ENCODE measurements at regions not wholly inside any gene's neighbourhood (a gene's known extent, or its start where the extent isn't known, plus 50 kb on each side); places are given as distances from the start of the nearest gene placed in this dataset.

GRCh38 chr1:88433556-88433955, 250.5 kb upstream of the PKN2 start:
- Histone ChIP-seq H3K4me3 (no peak overlapping the region), H3K36me3 (no peaks in the 10 kb centered on the region)
- intact Hi-C loops (cut with DNase I; ENCODE audit: low total_unique reads): no loop called here

GRCh38 chr1:88434836-88435235, 249.2 kb upstream of the PKN2 start:
- ATAC-seq (no peak), DNase-seq (no peak)
- Histone ChIP-seq H3K9me3 (peaks cover 0 to 11% (median 0%) of the 10 kb centered on the region in 3 donors), H3K4me1 (no peaks in the 10 kb centered on the region), H3K27ac (no peak overlapping the region), H3K27me3 (no peaks in the 10 kb centered on the region), H3K36me3 (no peaks in the 10 kb centered on the region), H3K4me3 (no peak overlapping the region)
- in situ Hi-C loops (cut with MboI; ENCODE audit: low sequenced_read_pairs in 4 of 4): no loop called here
- intact Hi-C loops (cut with DNase I; ENCODE audit: low total_unique reads): no loop called here
- TF ChIP-seq POLR2A (IDR thresholded peaks at IDR 0.05) (no peak), CTCF (IDR thresholded peaks at IDR 0.05 in 4 of 5, conservative IDR thresholded peaks at IDR 0.05 in 1 of 5) (no peak)

More at GRCh38 chr1:88433556-88433955, 250.5 kb upstream of the PKN2 start:
- Histone ChIP-seq H3K4me1 (no peaks in the 10 kb centered on the region), H3K27ac (no peak overlapping the region), H3K9me3 (peaks cover 0 to 11% (median 0%) of the 10 kb centered on the region in 3 donors), H3K27me3 (no peaks in the 10 kb centered on the region)
- TF ChIP-seq POLR2A (IDR thresholded peaks at IDR 0.05) (no peak), CTCF (IDR thresholded peaks at IDR 0.05 in 4 of 5, conservative IDR thresholded peaks at IDR 0.05 in 1 of 5) (no peak)
- ATAC-seq (no peak), DNase-seq (no peak)
- in situ Hi-C loops (cut with MboI; ENCODE audit: low sequenced_read_pairs in 4 of 4): no loop called here

- no peak for TF ChIP-seq POLR2A (IDR thresholded peaks at IDR 0.05)
- no peak for TF ChIP-seq CTCF (IDR thresholded peaks at IDR 0.05 in 4 of 5, conservative IDR thresholded peaks at IDR 0.05 in 1 of 5)
- no peak overlapping the region for H3K27ac ChIP-seq
- intact Hi-C loops (cut with DNase I; ENCODE audit: low total_unique reads) (no loop called here), in situ Hi-C loops (cut with MboI; ENCODE audit: low sequenced_read_pairs in 4 of 4) (no loop called here)
- H3K9me3 ChIP-seq: peaks cover 0 to 11% (median 0%) of the 10 kb centered on the region in 3 donors
- ATAC-seq (no peak), DNase-seq (no peak)
- H3K36me3 ChIP-seq: no peaks in the 10 kb centered on the region
- no peak overlapping the region for H3K4me3 ChIP-seq
- H3K4me1 ChIP-seq: no peaks in the 10 kb centered on the region
- H3K27me3 ChIP-seq: no peaks in the 10 kb centered on the region
Observed at GRCh38 chr1:88441022-88441421, 243.1 kb upstream of the PKN2 start.

GRCh38 chr1:88451856-88452255, 232.2 kb upstream of the PKN2 start:
- H3K27me3 ChIP-seq: no peaks in the 10 kb centered on the region
- no peak for ATAC-seq
- TF ChIP-seq POLR2A (IDR thresholded peaks at IDR 0.05) (no peak), CTCF (IDR thresholded peaks at IDR 0.05 in 4 of 5, conservative IDR thresholded peaks at IDR 0.05 in 1 of 5) (no peak)
- H3K9me3 ChIP-seq: no peaks in the 10 kb centered on the region
- no peak overlapping the region for H3K27ac ChIP-seq
- in situ Hi-C loops (cut with MboI; ENCODE audit: low sequenced_read_pairs in 4 of 4) (no loop called here), intact Hi-C loops (cut with DNase I; ENCODE audit: low total_unique reads) (no loop called here)
- no peaks in the 10 kb centered on the region for H3K4me1 ChIP-seq
- H3K4me3 ChIP-seq: no peak overlapping the region
- no peak for DNase-seq
- H3K36me3 ChIP-seq: no peaks in the 10 kb centered on the region

GRCh38 chr1:88453295-88453694, 230.8 kb upstream of the PKN2 start:
- DNase-seq (no peak), ATAC-seq (no peak)
- H3K9me3 ChIP-seq: no peaks in the 10 kb centered on the region
- H3K36me3 ChIP-seq: no peaks in the 10 kb centered on the region
- in situ Hi-C loops (cut with MboI; ENCODE audit: low sequenced_read_pairs in 4 of 4): no loop called here
- no peak overlapping the region for H3K27ac ChIP-seq
- intact Hi-C loops (cut with DNase I; ENCODE audit: low total_unique reads): no loop called here
- TF ChIP-seq POLR2A (IDR thresholded peaks at IDR 0.05) (no peak), CTCF (IDR thresholded peaks at IDR 0.05 in 4 of 5, conservative IDR thresholded peaks at IDR 0.05 in 1 of 5) (no peak)
- no peaks in the 10 kb centered on the region for H3K4me1 ChIP-seq
- H3K4me3 ChIP-seq: no peak overlapping the region
- no peaks in the 10 kb centered on the region for H3K27me3 ChIP-seq

All from gastrocnemius medialis (tissue), 4 donors.